Muscle of back (tissue), 3 donors: ENCODE measurements at regions not wholly inside any gene's neighbourhood (a gene's known extent, or its start where the extent isn't known, plus 50 kb on each side); places are given as distances from the start of the nearest gene placed in this dataset.

Experiments
- DNase-seq, 3 donors: peaks; one replicate each; pipeline versions ENCODE4 v3.0.0 to v3.0.0-alpha.2; 2013

DNA sequence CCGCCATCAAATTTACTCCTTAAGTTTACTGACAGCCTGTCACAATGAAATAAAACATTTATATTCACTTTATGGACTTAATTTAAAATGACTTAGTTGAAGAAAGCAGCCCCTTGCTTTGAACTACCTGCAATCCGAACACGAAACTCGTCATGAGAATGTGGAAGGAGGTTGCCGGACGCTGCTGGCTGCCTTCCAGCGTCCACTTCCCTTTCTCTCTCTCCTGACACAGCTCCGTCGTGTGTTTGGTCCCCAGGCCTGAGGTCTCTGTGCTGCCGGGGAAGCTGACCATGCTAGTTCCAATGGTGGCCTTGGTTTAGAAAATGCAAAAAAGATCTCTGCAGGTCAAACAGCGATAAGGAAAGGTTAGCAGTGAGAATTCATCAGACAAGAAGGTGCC is 519.7 kb downstream of the CDH26 start:
- DNase-seq: peak in 1 of 3 donors; percentile 13

DNA sequence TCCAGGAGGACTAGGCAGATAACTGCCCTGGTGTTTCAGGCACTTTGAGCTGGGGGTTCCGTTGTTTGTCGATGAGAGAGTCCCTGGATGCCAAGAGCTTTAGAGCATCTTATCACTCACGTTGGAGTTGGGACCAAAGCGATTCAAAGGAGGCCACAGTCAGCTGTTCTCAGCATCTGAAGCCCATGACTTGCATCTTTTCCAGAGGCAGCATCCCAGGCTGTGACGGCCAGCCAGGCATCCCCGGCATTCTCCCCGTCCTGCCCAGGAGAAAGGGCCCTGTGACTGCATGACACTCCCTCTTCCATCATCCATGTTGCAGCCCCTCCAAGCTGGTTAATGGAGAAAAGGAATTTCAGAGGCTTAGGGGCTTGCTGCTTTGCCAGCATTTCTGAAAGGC is 520.3 kb downstream of the CDH26 start:
- DNase-seq: no peak

DNA sequence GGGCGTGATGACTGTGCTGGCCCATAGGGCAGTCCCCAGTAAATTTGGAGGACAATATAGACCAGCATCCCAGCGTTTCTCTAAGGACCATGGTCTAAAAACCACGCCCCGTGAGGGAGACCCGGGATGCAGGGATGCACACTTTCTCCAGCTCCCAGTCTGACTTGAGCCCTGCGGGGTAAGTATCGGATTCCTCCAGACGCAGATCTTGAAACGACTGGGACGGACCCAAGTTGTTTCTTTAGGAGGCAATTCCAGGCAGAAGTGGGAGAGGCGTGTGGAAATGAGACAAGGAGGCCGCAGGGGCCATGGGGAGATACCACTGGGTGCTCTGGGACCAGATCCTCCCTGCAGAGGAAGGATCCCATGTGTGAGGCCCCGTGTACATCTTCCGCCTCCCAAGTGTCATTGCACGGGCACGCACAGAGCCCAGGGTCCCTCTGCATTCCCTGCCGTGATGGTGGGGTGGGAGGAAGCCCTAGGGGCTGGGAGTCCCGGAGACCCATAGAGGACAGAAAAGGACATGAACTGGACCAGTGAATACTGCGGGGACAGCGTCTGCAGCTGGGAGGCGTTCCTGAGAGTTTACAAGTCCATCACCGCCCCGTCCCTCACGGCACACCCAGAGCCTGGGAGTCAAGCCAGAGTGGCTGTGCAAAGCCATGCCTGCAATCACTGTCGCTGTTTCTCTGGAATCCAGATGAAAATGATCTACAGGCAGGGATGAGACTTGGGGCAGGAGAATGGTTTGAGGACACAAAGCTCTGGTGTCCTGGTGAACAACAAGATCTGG is 522.9 kb downstream of the CDH26 start:
- DNase-seq: peak; percentile 13 to 64 (median 22)

DNA sequence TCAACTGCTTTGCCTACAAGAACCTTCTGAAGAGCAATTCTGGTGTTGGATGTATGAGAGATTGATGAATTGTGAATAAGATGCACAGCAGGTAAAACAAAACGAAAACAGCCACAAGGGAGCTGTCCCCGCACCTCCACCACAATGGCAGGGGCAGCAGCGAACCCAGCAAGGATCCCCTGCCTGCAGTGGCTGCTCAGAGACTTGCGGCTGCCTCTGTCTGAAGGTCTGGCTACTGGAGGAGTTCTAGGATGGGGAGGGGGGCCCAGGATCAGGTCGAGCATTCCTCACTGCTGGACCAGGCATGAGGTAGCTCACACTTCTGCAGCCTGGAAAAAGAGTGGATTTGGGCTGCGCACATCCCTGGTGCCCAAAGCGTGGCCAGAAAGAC is 523.5 kb downstream of the CDH26 start:
- no peak for DNase-seq

DNA sequence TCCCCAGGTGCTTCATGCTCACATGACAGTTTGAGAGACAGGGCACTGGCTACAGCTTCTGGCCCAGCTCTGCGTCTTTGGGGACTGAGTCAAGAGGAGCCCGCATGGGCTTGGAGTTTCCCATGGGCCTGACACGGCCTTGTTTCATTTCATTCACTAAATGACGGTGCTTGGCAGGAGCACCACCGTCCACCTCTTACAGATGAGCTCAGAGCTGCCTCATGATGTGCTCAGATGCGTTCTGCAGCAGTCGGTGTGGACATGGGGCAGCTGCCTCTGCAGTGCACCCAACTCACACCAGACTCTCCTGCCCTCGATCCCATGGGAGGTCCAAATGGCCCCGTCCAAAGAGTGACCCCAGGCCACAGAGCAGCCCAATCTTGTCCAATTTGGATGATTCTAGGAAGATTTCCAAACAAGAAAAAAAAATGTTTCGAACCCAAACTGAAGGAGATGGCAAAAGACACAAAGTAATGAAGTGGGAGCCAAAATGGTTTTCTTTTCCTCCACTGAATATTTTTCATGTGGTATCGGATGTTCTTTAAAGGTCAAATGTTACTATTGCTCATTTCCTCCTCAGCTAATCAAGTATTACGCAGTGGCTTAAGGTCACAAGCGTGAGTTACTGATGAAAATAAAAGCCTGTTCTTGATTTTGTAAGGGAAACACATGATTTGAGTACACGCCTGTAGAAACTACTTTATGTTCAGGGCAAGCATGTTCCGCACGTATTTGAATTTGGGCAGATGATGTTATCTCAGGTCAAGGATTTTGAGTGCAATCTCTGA is 524.2 kb downstream of the CDH26 start:
- DNase-seq: peak in 1 of 3 donors; percentile 14

DNA sequence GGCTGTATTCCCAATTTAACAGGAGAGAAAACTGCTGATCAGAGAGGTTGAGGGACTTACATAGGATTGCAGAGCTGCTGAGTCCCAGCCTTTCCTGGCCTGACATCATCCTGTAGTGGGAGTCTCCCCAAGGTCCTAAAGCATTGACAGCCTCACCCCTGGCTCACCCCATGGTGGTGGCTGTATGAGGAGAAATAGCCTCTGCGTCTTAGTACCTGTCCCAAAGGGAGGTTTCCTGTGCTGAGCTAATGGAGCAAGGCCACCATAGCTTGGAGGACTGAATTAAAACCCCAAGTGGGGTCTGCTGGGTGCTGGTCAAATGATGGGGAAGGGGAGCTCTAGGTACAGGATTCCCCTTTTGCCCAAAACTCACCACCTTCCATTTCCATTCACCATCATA is 525.1 kb downstream of the CDH26 start:
- DNase-seq: no peak

DNA sequence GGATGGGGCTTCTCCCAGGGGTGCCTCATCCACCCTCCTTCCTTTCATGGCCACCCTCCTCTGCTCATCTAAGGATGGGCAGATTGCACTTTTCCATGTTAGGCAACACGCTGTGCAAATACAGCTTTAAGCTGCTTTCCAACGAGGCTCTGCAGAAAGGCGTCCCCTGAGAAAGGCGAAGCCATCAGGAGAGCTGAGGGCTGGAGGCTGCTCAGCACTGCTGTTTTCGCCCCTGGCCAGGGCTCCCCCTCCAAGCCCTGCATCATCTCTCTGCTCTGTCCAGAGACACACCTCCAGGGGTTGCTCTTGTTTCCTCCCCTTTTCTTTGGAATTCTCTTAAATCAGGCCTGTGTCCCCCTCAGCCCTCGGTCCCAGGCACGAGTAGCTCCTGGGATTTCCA is 526.1 kb downstream of the CDH26 start:
- DNase-seq: peak in 2 of 3 donors; percentile 9 to 46

DNA sequence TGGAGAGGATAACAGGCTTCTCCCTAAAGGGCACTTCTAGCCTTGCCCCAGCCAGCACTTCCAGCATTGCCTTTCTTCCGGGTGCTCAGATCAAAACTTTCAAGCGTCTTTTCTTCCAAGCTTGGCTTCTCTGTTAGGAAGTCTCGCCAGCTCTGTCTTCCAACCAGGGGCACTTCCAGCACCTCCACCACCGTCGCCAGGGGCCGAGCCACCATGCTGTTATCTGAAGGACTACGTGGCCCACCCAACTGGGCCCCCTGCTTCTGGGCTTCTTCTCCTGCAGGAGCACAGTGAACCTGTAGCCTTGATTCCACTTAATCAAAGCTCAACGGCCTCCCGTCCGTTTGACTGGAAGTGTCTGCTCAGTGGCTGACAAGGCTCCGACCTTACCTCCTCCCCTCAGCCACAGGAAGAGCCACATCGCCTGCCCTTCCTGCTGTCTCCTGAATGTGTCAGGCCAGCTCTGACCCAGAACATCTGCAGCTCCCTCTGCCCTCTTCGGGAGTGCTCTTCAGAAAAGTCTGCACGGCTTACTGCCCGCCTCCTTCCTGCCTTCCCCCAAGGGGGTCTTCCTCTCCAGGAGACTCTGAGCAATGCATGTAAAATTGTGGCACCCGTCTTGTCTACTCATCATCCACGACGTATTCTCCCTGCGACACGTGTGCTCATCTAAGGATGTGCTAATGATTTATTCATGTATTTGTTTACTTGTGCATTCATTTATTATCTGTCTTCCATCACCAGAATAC is 527.0 kb downstream of the CDH26 start:
- DNase-seq: no peak

DNA sequence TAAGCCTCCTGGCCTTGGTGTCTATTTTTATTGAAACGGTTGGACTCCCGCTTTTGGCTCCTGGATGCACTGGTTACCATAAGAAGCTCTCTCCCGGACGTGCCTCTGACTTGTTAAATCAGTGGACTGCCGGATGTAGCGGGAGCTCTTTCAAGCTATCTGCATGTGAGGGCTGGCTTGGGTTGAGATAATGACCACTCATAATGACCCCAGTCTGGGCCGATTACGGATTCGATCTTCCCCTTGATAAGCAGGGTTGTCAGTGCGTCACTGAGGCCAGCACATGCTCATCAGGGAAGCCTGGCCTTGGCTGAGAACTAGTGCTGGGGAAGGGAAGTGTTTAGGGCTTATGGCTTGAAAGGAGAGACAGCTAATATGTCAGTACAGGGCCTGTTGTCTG is 528.1 kb downstream of the CDH26 start:
- no peak for DNase-seq

DNA sequence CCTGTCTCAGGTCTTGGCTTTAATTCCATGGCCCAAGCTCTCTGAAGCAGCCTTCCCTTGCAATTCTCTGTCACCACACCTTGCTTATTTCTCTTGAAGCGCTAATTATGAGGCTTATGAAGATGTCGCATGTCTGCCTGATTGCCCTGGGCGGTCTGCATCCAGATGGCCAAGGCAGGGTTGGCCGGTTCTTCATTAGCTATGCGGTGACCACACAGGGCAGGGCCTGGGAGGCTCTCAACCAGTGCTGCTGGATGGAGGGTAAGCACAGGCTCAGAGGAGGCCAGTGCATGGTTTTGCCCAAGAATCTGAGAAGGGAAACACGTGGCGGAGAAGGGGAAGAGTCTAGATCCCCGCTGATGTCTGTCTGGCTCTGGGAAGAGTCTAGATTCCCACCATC is 528.7 kb downstream of the CDH26 start:
- no peak for DNase-seq

DNA sequence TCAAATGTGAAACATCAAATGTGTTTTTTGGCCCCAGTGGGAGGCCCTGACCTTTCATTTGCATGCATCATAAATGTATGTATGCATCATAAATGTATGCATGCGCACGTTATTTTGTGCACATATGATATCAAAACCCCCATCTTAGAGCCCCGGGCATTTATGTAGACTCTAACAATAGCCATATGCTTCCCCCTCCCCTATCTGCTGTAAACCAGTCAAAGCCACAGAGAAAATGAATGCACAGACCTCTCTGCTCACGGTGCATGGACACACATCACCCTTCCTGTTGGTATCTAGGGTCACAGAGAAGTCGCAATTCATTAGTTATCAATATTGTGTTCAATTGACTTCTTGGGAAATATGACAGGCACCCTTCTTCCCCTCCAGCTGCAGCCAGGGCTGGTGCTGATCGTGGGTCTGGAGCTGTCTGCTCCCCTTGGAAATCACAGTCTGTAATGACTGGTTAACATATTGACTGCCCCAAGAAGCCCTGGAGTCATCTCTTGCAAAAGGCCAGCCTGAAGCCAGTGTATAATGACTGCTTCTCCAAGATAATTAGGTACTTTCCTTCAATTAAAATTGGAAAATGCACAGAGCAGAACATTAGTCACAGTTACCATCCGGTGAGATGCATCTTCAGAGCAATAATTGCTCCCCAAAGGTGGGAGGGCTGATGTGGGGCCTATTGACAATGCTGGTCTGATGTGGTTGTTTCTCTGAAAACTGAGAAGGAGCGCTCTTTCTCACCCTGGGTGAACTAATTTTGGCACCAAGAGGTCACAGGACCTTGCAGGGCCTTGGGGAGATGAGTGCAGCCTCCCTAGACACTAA is 532.2 kb downstream of the CDH26 start:
- DNase-seq: no peak

DNA sequence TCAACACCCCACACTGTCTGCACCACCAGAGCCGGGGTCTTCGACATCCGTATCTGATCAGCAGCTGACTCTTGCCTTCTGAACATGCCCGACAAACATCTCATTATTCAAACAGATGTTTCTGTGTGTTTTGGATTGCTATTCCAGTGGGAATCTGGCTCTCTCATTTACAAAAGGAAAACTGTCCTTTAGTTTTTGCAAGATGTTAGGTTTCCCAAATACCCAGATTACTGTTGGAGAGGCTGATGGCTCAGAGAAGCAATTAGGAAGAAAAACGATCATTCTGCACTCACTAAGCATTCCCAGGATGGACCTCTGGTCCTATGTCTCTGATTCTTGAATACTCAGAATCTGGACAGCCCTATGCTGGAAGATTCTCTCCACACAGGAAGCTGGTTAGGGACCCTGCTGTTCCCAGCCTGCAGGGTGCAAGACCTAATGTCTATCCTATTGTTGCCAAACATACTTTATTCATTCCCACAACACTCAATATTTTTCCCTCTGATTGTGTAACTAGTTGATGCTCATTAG is 532.9 kb downstream of the CDH26 start:
- peak in 2 of 3 donors; percentile 11 to 58 for DNase-seq

DNA sequence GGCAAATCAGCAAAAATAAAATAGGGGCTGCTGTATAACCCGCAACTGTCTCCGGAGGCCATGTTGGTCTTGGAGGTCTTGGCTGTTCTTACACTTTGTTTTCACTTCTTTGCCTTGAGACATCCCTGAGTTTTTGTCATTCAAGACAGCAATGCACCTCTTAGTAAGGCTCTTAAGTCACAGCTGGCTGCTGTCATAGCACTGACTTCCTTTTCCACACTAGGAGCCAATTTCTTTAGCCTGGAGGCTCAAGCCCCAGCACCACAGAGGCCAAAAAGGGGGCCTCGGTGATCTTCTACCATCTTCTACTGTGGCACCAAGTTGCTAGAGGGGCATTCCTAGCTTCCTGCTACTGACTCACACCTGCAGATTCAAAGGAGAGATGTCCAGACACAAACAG is 536.3 kb downstream of the CDH26 start:
- peak in 1 of 3 donors; percentile 13 for DNase-seq

DNA sequence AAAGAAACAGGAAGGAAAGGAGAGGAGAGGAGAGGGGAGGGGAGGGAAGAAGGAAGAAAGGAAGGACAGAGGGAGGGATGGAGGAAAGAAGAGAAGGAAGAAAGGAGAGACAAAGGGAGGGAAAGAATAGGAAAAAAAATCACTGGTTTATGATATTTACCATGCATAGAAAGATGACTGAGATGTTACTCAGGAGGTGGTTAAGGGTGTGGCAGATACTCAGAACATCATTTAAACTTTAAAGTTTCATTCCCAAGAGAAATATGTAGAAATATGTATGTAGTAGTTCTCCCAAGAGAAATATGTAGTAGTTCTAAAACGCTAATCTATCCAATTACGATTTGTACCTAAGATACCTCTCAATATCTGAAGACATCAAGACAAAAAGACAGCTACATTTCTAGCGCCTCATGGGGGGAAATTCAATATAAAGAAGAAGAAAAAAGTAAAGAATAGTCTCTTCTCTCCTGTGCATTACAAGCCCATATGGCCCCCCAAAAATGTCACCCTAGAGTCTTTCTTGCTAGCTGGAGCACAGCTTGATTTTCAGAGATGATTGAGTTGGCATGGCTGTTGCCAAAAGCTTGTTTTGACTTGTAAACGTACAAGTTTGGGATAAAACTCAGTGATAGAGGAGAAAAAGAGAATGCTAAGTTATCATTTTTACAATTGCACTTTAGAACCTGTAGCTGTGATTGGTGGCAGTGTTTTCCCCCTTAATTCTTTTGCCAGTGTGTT is 539.2 kb downstream of the CDH26 start:
- no peak for DNase-seq

DNA sequence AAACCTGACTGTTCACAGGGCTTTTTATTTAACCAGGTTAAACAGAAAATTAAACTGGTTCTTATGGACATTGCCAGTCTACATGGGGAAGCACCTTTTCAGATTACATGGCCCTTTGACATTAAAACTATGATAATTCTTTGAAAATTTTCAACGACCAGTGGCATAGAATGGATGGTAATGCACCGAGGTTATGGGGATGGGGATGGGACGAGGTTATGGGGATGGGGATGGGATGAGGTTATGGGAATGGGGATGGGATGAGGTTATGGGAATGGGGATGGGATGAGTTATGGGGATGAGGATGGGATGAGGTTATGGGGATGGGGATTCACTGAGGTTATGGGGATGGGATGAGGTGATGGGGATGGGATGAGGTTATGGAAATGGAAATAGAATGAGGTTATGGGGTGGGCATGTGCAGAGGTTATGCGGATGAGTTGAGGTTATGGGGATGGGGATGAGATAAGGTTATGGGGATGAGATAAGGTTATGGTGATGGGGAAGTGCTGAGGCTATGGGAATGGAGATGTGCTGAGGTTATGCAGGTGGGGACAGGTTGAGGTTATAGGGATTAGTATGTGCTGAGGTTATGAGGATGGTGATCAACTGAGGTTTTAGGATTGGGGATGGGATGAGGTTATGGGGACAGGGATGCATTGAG is 541.9 kb downstream of the CDH26 start:
- no peak for DNase-seq

DNA sequence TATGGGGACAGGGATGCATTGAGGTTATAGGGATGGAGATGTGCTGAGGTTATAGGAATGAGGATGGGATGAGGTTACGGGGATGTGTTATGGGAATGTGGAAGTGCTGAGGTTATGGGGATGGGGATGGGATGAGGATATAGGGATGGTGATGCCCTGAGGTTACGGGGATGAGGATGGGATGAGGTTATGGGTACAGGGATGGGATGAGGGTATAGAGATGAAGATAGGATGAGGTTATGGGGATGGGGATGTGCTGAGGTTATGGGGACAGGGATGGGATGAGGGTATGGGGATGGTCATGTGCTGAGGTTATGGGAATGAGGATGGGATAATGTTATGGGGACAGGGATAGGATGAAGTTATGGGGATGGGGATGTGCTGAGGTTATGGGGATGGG is 542.8 kb downstream of the CDH26 start:
- no peak for DNase-seq

DNA sequence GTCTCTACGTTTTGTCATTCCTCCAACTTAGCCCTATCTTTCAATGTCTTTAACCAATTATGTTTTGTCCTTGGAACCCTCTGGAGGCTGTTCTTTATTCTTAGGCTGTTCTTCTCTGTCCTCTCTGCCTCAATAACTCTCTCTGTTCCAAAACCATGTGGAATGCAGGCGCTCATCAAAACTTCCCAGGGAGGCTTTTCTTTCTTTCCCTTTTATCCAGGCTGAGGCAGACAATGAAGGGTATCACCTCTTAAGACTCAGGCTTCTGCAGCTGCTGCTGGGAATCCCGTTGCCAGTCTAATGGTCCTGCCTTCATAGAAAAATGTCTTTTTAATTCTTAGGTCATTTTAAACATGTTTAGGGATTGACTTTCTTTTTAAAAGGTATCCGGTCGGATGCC is 544.7 kb downstream of the CDH26 start:
- no peak for DNase-seq

DNA sequence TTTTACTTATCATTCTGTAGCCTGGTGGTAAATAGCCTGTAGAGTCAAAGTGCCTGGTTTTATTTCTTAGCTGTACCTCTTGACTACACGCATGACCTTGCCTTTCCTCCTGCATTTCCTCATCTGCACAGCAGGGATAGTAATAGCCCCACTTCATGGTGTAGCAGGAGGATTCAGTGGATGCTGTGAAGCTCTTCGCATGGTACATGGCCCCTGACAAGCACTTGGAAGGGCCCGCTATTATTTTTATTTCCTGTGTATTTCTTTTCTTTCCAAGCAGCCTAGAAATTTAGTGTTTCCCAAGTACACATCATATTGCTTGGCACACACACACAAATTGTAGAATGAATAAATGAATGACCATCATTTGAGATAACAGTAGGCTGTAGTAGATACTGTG is 547.2 kb downstream of the CDH26 start:
- DNase-seq: peak in 1 of 3 donors; percentile 15

DNA sequence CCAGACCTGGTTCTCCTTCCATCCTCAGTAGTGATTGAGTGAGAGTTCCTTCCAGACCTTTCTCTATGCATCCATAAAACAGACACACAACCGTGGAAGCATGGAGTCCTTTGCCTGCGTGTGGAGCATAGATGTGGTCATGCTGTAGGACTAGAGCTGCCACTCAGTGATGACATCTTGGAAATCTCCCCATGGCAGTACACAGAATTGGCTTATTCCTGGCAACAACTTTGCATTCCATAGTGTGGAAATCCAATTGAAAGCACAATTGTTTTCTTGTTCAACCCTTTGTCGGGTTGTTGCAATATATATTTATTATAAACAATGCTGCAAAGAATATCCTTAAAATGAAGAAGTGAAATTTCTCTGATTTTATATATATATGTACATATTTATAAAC is 547.8 kb downstream of the CDH26 start:
- no peak for DNase-seq

DNA sequence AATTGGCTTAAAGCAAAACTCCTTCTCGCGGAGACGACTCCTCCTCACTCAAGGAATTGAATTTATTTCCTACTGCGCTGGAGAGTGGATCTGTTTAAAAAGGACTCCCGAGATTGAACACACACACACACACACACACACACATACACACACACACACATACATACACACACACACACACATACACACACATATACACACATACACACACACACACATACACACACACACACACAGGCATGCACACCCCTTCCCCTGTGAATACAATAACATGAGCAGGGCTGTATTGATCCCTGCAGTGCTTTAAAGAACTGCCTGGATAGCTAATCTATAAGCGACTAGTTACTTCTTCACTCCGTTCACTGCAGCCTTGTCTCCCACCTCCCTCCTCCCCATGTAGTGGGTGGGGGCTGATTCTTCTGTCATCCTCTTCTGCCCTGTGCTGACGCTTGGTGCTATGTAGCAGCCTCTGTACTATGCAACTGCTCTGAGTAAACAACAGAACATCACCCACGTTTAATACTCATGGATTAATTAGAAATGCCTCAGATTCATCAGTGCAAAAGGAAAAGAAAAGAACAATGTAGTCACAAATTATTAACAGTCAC is 549.0 kb downstream of the CDH26 start:
- no peak for DNase-seq
